HK-2 (cell line): ENCODE measurements at regions not wholly inside any gene's neighbourhood (a gene's known extent, or its start where the extent isn't known, plus 50 kb on each side); places are given as distances from the start of the nearest gene placed in this dataset.
A peak's percentile ranks its signal among the peaks of the same experiment; 100 is the strongest.
"Not testable (repeated sequence)": the region's sequence is repeated elsewhere in the genome, so short reads cannot be mapped to it uniquely, and the experiment has no call there.

Experiments
- DNase-seq: peaks from one replicate; pipeline ENCODE4 v3.0.0-alpha.2; 2018; ENCODE audit not compliant: unreplicated experiment

DNA sequence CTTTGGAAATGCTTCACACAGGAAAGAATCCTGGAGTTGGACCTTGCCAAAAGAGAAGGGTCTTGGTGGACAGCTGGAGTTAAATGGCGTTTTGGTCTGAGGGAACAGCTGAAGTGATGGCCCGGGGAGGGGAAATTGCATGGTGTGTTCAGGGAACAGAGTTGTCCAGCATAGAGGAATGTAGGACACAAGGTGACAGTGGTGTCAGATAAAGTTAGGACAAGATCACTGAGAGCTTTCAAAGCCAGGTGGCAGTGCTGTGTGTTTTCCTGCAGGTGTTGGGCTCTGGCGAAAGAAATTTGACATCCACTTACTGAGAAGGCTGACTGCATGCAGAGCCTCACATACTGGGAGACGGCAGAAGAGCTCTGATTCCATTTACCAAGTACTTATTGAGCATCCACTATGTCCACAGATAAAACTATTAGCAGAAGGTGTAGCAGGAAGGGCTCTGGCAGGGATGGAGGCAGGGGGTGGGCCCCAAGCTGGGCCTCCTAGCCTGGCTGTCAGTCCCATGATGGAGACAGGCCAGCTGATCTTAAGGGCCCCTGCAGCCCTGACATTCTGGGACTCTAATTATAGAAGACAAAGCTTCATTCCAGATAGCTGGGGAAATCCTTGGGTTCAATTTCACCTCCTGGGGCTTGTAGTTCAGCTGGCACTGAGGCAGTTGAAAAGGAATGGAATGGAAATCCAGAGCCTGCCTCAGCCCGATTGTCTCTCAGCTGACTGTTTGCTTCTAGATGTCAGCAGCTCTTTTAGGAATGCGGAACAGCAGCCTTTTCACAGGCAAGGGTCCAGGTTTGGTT, 150.2 kb upstream of the MAMLD1 start:
- no peak for DNase-seq

DNA sequence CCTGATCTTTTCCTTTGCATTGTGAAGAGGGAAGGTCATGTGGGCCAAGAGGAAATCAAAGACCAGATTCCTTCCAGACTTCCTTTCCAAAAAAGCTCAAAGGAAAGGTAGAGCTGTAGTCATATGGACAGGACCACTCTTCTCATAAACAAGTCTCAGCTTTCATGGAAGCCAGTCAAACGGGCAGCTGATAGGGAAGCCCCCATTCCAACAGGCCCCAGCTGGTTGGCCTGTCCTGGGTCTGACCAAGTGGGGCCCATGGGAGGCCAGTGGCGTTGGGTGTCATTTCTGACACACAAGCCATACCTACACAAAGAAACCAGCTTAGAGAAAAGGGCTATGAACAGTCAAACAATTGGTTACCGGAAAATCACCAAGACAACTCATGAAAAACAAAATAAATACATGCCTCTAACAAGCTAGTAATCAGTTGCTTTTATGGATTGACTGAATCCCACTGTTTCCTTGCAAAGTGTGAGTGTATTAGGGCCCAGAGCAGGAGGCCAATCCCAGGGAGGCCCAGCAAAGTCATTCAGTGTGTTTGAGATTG, 149.6 kb upstream of the MAMLD1 start:
- no peak for DNase-seq

DNA sequence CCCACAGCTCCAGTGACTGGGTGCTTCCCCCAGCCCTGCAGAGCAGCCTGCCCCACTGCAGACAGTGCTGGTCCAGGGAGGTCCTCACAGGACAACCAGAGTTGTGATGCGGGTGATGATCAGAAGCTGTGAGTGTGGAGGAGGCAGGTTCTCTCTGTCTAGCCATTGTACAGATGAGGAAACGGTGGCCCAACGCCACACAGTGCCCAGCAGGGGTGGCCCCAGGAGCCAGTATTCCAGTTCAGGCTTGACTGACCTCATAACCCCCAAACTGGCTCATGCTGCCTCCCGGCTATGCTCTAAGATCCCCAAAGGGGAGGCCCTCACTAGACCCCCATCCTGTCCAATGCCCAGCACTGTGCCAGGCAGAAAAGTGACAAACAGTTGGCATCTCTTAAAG, 147.1 kb upstream of the MAMLD1 start:
- not testable (repeated sequence) for DNase-seq

DNA sequence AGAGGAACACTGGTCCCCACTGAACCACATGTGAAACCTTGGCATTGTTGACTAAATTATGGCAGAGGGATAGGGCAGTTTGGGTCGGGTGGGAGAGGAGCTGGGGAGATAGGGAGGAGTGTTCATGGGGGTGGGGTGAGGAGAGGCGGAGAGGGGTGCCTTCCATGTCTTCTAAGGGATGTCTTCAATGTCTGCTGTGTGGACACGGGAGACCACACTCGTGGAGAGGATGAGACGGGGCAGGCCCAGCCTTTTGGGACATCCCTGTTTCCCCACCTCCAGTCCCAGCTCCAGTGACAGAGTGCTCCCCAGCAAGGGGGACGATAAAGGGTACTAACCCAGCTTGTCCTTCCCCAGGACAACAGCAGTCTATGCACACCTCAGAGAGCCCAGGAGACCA, 146.4 kb upstream of the MAMLD1 start:
- DNase-seq = no peak

DNA sequence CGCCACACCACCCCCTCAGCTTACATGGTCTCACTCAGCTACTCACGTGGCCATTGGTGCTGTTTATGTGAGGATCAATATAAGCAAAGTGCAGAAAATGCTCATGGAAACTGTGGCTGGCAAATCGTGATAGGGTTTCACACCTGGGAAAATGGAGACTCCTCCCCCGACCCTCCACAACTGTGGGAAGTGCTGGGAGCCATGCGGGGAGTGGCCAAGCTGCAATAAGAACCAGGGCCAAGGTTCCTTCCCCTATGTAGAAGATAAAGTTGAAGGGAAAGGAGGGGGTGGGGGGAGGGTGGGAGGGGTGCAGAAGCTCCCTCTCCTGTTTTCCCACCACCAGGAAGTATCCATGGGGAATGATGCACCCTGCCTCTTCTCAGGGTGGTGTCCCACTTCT, 145.5 kb upstream of the MAMLD1 start:
- DNase-seq = no peak

DNA sequence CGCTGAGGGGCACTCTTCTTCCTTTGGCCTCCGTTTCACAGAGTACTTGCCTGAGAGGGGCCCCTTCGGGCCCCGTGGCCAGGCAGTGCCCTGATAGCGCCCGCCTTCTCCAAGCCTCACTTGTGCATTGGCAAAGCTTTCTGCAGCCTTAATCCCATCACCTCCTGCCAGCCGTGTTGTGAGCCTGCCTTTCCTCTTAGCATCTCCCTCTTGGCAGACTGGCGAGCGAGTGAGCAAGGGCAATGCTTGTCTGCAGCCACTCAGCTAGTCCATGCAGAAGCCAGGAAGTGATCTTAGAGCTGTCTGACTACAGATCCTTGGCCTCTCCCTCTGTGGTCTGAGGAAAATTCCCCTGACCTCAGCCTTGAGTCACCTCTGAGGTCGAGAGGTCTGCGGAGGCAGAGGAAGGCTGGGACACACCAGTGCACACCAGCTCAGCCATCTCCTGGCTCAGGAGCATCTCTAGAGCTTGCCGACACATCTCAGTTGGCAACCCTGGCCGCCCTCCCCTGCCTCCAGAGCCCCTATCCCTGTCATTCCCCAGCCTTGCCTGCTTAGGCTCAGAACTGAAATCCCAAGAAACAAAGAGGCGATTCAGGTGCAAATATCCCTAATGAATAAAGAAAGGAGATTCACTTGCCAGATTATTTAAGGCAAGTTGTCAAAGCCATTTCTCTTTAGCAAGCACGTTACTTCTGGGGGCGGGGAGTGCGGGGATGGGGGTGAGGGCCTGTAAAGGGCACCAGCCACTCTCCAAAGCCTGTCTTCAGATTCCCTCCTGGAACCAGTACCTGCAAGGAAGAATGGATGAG, 143.5 kb upstream of the MAMLD1 start:
- DNase-seq = peak; percentile 78

DNA sequence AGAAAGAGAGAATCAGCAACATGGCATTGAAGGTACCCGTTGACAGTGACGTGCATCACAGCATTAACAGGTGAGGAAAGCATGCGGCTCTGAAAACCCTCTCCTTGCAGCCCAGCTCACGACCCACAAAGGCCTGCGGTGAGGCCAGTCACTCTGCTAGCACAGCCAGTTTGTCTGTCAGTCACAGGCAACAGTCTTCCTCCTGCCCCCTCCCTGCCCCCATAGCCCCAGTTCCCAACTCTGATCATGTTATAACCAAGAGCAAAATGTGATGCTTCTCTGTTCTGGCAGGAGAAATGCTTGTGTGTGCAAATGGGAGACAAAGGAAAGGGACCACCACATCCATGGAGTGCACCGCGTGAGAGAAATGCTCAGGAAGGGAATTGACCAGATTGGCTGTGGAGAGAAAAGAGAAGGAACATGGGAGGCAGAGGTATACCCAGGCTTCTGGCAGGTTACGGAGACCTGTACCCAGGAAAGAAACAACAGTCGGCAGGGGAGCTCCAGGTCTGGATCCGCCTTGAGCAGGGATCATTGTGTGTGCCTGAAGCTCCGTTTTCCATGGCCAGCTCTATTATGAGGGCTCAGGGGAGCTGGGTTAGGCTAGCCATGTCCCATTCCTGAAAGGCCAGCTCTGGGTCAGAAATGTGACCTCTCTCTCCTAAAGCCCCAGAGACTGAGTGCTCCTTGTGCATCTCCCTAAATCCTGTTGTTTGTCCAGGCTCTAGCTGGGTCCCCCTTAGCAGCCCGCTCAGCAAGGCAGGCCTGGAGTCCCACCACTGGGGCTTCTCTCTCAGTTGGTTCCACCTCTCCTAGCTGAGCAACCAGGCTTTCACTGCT, 139.7 kb upstream of the MAMLD1 start:
- no peak for DNase-seq

DNA sequence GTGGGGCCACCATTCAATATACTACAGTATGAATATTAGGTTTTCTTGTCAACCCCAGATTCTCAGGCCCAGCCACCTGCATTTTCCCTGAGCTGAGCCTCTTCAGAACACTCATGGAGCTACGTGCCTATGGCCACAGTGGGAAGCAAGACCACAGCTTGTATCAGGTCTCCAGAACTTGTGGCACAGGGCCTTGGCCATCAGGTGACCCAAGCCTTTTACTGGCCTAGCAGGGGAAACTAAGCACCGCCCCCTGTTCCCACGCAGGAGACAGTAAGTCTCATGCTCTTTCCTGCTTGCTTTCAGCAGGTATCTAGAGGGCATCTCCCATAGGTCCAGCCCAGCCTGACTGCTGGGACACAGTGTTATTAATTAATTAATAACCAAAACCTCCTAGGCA, 138.4 kb upstream of the MAMLD1 start:
- DNase-seq = no peak

DNA sequence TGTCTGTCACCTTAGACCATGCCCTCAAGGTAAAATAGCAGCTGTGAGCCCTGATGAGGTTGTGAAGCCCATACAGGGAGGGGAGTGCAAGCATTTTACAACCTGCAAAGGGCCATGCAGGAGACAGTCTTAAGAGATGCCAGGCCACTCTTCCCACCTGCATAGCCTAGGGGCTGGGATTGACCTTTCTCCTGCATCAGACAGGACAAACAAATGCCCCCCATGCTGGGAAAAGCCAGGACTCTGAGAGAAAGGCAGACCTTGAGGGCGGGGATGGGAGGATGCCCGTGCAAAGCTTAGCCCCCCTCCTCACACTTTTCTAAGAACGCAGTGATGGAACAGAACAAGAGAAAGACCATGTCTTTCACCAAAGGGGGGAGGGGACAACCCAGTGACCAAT, 137.9 kb upstream of the MAMLD1 start:
- DNase-seq = no peak

DNA sequence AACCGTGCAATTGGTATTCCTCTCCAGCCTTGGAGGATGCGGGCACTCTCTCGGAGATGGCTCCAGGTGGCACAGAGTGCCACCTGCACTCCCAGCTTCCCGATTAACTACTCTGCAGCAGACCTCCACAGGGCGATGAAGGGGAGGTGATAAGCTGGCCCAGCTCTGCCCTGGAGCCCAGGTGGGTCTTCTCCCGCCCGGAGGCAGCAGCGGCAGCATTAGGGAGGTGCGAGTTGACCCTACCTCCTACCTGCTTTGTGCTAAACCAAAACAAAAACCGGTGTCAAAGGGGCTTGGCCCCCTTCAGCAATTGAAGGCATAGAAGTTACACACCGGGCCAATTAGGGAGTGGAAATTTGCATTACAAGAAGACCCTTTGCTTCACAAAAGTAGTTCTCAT, 137.4 kb upstream of the MAMLD1 start:
- DNase-seq = no peak

DNA sequence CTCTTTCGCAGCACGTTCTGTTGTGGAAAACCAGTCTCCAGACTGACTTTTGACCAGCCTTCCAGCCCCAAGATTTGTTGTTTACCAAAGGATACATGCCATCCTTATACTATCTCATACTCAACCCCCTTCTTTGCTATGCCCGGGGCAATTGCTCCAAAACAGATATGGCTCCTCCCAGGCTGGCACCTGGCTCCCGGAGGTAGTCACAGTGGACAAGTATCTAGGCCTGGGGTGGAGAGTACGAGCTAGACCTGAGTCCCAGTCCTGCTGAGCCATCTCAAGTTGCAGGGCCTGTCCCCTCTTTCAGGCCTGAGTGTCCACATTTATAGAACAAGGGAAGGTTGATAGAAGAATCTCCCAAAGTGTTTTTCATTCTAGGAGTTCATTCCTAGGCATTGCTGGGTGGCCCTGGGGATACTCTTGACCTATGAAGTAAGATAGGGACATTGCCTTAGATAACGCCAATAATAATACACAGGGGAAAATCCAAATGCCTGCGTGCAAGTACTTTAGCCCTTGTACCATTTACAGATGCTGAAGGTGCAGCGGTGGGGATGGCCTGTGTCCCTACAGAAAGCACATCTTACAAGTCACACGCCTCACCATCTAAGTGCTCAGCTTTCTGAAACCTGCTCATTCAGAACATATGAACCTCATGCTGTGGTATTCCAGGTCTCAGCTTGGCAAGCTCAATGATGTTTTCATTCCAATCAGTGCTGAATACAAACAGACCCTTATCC, 136.7 kb upstream of the MAMLD1 start:
- DNase-seq = no peak

DNA sequence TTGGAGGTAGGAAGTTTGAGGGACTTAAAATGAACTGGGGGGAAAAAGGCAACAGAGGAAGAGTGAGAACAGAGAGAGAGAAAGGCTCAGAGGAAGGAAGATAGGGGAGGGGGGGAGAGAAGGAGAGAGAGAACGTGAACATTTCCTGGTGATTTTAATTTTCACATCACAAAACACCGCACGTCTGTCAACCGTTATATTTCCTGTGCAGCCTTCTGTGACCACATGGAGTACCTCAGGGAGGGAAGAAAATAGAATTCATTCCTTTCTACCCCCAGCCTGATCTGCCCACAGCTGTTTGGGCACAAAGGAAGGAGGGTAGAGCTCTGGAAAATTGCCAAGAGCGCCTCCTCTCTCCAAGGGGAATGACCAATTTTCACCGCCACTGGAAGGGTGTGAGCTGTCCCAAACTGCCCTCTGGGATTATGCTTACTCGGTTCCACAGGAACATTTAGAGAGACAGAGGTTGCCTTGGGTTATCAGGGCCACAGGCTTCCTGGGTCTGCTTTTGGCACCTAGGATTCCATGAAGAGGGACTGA, 135.7 kb upstream of the MAMLD1 start:
- DNase-seq = no peak

DNA sequence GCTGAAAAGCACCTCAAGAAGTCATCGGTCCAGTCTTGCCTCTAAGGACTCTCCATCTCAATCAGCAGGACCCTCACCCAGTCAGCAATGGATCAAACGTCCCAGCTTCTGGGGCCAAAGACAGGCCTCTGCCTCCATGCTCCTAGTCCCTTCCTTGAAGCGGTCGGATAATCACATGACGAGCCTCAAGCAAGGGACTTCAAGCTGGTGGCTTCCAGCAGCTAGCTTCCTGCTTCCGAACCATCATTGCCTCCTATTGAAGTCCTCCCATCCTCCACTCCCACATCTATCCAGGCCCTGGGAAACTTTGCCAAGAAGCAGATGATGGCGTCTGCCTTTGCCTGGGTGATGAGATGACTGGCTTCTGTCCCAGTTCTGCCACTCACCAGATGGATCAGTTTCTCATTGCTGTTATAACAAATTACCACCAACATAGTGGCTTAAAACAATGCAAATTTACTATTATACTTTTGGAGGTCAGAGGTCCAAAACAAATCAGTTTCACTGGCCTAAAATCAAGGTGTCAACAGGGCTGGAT, 135.2 kb upstream of the MAMLD1 start:
- no peak for DNase-seq

DNA sequence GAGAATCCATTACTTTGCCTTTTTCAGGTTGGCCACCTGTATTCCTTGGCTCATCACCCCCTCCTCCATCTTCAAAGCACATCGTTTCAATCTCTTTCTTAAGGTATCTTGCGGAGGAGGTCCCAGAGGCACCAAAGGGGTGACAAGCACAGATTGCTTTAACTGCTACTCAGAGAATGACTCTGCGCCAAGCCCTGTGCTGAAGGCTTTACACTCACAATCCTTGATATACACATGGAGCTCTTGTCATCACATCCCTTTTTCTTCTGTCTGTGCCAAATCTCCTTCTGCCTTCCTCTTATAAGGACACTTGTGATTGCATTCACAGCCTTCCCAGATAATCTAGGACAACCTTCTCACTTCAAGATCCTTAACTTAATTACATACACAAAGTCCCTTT, 134.7 kb upstream of the MAMLD1 start:
- no peak for DNase-seq

DNA sequence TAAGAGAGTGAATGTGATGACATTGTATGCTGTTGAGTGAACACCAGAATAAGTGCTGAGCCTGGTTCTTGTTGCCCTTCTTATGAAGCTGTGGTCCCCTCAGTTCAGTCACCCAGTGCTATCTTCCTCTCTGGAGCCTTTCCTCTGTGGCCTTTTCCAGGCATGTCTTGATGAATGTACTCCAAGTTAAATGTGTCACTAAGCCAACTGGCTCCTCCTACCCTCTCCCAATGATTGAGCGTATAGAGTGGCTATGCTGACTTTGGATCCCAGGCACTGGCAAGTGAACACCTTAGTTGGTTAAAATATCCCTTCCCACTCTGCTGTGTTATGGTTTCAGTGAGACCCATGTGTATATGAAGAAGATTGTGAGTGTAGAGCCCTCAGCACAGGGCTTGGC, 134.1 kb upstream of the MAMLD1 start:
- no peak for DNase-seq

DNA sequence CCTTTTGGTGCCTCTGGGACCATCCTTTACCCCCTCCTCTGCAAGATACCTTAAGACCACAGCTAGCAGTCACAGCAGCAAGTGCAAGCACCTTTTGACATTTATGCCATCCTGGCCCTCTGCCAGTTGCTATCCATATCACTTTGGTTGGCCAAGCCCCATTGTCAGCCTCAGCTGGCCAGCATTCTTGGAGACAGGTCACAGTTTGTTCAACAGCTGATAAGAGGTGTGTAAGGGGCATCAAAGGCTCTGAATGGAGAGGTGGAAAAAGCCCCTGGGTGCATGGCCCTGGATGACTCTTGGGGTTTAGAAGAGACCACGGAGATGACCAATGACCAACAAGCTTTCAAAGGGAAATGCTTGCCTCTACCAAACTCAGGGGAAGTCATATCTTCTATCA, 133.6 kb upstream of the MAMLD1 start:
- DNase-seq = no peak

DNA sequence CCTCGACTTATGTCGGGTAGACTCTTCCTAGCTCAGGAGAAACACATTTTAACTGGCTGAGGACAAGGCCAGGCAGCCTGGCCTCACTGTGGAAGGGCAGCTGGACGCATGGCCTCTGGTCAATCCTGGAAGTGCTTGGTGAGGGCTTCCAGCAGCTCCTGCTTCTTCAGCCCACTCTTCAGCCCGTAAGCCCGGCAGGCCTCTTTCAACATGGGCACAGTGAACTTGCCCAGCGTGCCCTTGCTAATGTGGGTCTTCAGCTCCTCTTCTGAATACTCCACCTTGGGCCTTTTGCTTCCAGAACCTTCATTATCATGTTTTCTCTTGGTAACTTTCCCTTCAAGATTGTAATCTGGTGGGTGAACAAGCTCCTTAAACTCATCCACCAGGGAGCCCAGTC, 132.2 kb upstream of the MAMLD1 start:
- DNase-seq = not testable (repeated sequence)

DNA sequence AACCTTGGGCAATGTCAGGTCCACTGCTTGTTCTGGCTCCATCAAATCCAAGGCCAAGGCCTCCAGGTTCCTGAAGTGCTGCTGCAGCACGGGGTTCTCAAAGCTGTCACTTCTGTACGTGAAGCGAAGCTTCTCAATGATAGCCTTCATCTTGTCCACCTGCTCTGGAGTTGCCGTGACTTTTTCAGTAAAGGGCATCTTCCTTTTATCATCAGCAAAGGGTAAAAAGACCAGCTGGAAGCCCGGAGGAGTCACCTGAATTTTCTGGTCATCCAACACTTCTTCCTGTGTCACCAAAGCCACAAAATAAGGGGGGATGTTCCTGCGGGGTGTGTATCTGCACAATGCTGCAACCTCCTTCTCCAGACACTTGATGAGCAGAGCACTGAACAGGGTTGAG, 131.7 kb upstream of the MAMLD1 start:
- DNase-seq = not testable (repeated sequence)

DNA sequence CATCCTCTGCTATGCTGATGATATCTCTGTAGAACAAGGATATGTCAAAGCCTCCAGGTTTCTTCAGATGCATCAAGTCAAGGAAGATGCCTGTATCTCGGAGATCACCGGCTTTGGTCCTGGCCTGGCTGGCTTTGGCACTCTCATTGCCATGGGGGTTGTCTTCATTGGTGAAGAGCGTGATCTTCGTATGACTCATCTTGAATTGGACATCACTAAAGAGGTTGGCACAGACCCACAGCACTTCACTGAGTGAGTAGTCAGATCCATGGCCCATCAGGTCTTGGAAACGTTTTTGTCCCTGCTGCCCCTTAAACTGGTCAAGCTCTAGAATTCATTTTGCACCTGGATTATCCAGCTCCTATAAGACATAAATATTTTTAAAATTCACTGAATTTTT, 130.9 kb upstream of the MAMLD1 start:
- DNase-seq = not testable (repeated sequence)

DNA sequence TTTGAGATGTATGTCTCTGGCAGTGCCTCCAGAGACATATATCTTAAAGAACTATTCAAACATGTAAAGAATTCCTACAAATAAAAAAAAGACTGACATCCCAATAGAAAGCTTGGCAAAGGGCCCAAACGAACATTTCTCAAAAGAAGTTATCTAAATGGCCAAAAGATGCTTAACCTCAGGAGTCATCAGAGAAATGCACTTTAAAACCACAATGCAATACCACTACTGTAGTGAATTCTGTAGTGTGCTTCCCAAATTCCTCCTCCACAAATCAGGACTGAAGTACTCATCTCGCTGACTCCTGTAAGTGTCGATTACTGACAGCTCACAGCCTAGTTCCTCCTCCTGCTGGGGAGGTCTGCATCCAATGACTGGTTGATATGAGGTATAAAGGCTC, 129.0 kb upstream of the MAMLD1 start:
- no peak for DNase-seq

DNA sequence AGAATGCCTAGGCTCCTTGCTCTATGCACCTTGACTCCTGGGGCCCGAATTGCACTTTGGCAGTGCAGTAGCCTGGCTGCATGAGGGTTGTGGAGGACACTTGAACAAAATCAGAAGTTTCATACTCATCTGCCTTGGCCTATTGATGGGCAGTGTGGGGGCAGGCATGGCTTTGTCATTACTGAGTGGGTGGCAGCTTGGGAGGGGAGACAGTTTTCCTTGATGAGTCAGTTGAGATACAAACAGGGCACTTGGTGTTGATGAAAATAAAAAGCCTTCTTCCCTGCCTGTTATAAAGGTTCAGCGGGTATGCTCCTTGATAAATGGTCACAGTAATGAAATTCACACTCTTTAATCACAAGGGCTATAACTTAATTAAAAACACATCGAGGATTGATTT, 126.8 kb upstream of the MAMLD1 start:
- DNase-seq = no peak
